ENCODE measurements at regions not wholly inside any gene's neighbourhood (a gene's known extent, or its start where the extent isn't known, plus 50 kb on each side); places are given as distances from the start of the nearest gene placed in this dataset.

GRCh38 chr14:104385111-104385510 lies 194.5 kb upstream of the C14orf180 start:
- BruUV-seq (replicated peaks) = no TSS peak

GRCh38 chr14:104385531-104386101 lies 193.9 kb upstream of the C14orf180 start:
- Histone ChIP-seq H3K9me2 (ENCODE audit: insufficient read depth) (no peaks in the 10 kb centered on the region), H3K27me3 (ENCODE audit: insufficient read depth, low read depth) (peaks cover 100% of the 10 kb centered on the region), H3K36me3 (ENCODE audit: low read depth) (no peaks in the 10 kb centered on the region), H3K4me1 (replicated peaks; ENCODE audit: insufficient read depth) (no peaks in the 10 kb centered on the region), H3K9me3 (ENCODE audit: insufficient read depth, low read depth) (no peaks in the 10 kb centered on the region), H3K79me2 (ENCODE audit: low read depth) (no peaks in the 10 kb centered on the region), H3K4me2 (no peak overlapping the region), H2AFZ (no peak overlapping the region), H3K4me3 (no peak overlapping the region), H3K27ac (no peak overlapping the region), H4K20me1 (ENCODE audit: insufficient read depth) (no peaks in the 10 kb centered on the region), H3F3A (ENCODE audit: insufficient read depth, low read depth) (no peaks in the 10 kb centered on the region)
- intact Hi-C loops (cut with micrococcal nuclease; ENCODE audit: unreplicated experiment) = no loop called here
- ChIA-PET CTCF (no interaction called here), POLR2A (ENCODE audit: unreplicated experiment) (no interaction called here)
- BruUV-seq (replicated peaks) = no TSS peak
- no peak for TF ChIP-seq EZH2 (IDR thresholded peaks at IDR 0.05; ENCODE audit: low read depth)
- no peak for TF ChIP-seq CTCF (conservative IDR thresholded peaks at IDR 0.05)
- DNase-seq = no peak

More at GRCh38 chr14:104385111-104385510, 194.5 kb upstream of the C14orf180 start:
- no peak for DNase-seq
- H3K27me3 ChIP-seq (ENCODE audit: insufficient read depth, low read depth) = peaks cover 100% of the 10 kb centered on the region
- no peak overlapping the region for H3K4me2 ChIP-seq
- no peak overlapping the region for H2AFZ ChIP-seq
- no peak overlapping the region for H3K4me3 ChIP-seq
- no peaks in the 10 kb centered on the region for H3K79me2 ChIP-seq (ENCODE audit: low read depth)
- H3K4me1 ChIP-seq (replicated peaks; ENCODE audit: insufficient read depth) = no peaks in the 10 kb centered on the region
- H3K9me3 ChIP-seq (ENCODE audit: insufficient read depth, low read depth) = no peaks in the 10 kb centered on the region
- intact Hi-C loops (cut with micrococcal nuclease; ENCODE audit: unreplicated experiment) = no loop called here
- CTCF ChIA-PET = no interaction called here
- H3K9me2 ChIP-seq (ENCODE audit: insufficient read depth) = no peaks in the 10 kb centered on the region
- no peaks in the 10 kb centered on the region for H3K36me3 ChIP-seq (ENCODE audit: low read depth)
- no peaks in the 10 kb centered on the region for H3F3A ChIP-seq (ENCODE audit: insufficient read depth, low read depth)
- POLR2A ChIA-PET (ENCODE audit: unreplicated experiment) = no interaction called here
- TF ChIP-seq EZH2 (IDR thresholded peaks at IDR 0.05; ENCODE audit: low read depth) (no peak), CTCF (conservative IDR thresholded peaks at IDR 0.05) (no peak)
- no peaks in the 10 kb centered on the region for H4K20me1 ChIP-seq (ENCODE audit: insufficient read depth)
- H3K27ac ChIP-seq = no peak overlapping the region

GRCh38 chr14:104386151-104386841 lies 193.3 kb upstream of the C14orf180 start:
- no peaks in the 10 kb centered on the region for H3F3A ChIP-seq (ENCODE audit: insufficient read depth, low read depth)
- H3K9me3 ChIP-seq (ENCODE audit: insufficient read depth, low read depth) = no peaks in the 10 kb centered on the region
- no peak overlapping the region for H3K4me2 ChIP-seq
- POLR2A ChIA-PET (ENCODE audit: unreplicated experiment) = no interaction called here
- no peaks in the 10 kb centered on the region for H4K20me1 ChIP-seq (ENCODE audit: insufficient read depth)
- no peaks in the 10 kb centered on the region for H3K9me2 ChIP-seq (ENCODE audit: insufficient read depth)
- H3K27me3 ChIP-seq (ENCODE audit: insufficient read depth, low read depth) = peaks cover 100% of the 10 kb centered on the region
- H3K4me3 ChIP-seq = no peak overlapping the region
- BruUV-seq (replicated peaks) = no TSS peak
- H2AFZ ChIP-seq = no peak overlapping the region
- no peak overlapping the region for H3K27ac ChIP-seq
- no peaks in the 10 kb centered on the region for H3K79me2 ChIP-seq (ENCODE audit: low read depth)
- no peaks in the 10 kb centered on the region for H3K4me1 ChIP-seq (replicated peaks; ENCODE audit: insufficient read depth)
- TF ChIP-seq CTCF (conservative IDR thresholded peaks at IDR 0.05) = no peak
- no peak for TF ChIP-seq EZH2 (IDR thresholded peaks at IDR 0.05; ENCODE audit: low read depth)
- H3K36me3 ChIP-seq (ENCODE audit: low read depth) = no peaks in the 10 kb centered on the region
- CTCF ChIA-PET = no interaction called here
- DNase-seq = no peak
- intact Hi-C loops (cut with micrococcal nuclease; ENCODE audit: unreplicated experiment) = no loop called here
